AML-193 (cell line): ENCODE measurements at regions not wholly inside any gene's neighbourhood (a gene's known extent, or its start where the extent isn't known, plus 50 kb on each side); places are given as distances from the start of the nearest gene placed in this dataset.
"Not testable (repeated sequence)": the region's sequence is repeated elsewhere in the genome, so short reads cannot be mapped to it uniquely, and the experiment has no call there.

ENCODE experiments used
- DNase-seq, 2 experiments: peaks; one replicate each; lab custom pipeline; 2025; lab: John Stamatoyannopoulos, UW

GRCh38 chr3:177676947-177677587 is 479.8 kb upstream of the TBL1XR1 start:
- no peak for DNase-seq

GRCh38 chr3:177679568-177680471 is 482.5 kb upstream of the TBL1XR1 start:
- DNase-seq, result peak; percentile 11 to 22

- no peak for DNase-seq
These were observed 483.2 kb upstream of the TBL1XR1 start for GRCh38 chr3:177680472-177680821.

GRCh38 chr3:177681156-177681555 is 483.9 kb upstream of the TBL1XR1 start:
- no peak for DNase-seq

- DNase-seq, result no peak
These were observed 484.6 kb upstream of the TBL1XR1 start for GRCh38 chr3:177681852-177682251.

- DNase-seq, result no peak
These were observed 486.3 kb upstream of the TBL1XR1 start for GRCh38 chr3:177683586-177683985.

- no peak for DNase-seq
These were observed 489.4 kb upstream of the TBL1XR1 start for GRCh38 chr3:177686671-177687070.

GRCh38 chr3:177687291-177687690 is 490.0 kb upstream of the TBL1XR1 start:
- DNase-seq, result no peak

GRCh38 chr3:177688152-177688551 is 490.9 kb upstream of the TBL1XR1 start:
- DNase-seq, result no peak

GRCh38 chr3:177689077-177689476 is 491.8 kb upstream of the TBL1XR1 start:
- no peak for DNase-seq

GRCh38 chr3:177689869-177690268 is 492.6 kb upstream of the TBL1XR1 start:
- DNase-seq, result no peak

GRCh38 chr3:177690306-177690705 is 493.0 kb upstream of the TBL1XR1 start:
- DNase-seq, result no peak

- no peak for DNase-seq
These were observed 495.2 kb upstream of the TBL1XR1 start for GRCh38 chr3:177692304-177692975.

GRCh38 chr3:177693616-177694264 is 496.5 kb upstream of the TBL1XR1 start:
- no peak for DNase-seq

- no peak for DNase-seq
These were observed 497.0 kb upstream of the TBL1XR1 start for GRCh38 chr3:177694316-177694715.

- DNase-seq, result no peak
These were observed 497.7 kb upstream of the TBL1XR1 start for GRCh38 chr3:177694951-177695350.

GRCh38 chr3:177700117-177700516 is 502.8 kb upstream of the TBL1XR1 start:
- no peak for DNase-seq

- no peak for DNase-seq
These were observed 506.5 kb upstream of the TBL1XR1 start for GRCh38 chr3:177703788-177704187.

GRCh38 chr3:177705976-177706823 is 508.9 kb upstream of the TBL1XR1 start:
- no peak for DNase-seq

- DNase-seq, result not testable (repeated sequence)
These were observed 512.2 kb upstream of the TBL1XR1 start for GRCh38 chr3:177709470-177709869.

- no peak for DNase-seq
These were observed 513.2 kb upstream of the TBL1XR1 start for GRCh38 chr3:177710506-177710905.
